Mesothelial cell of epicardium (in vitro differentiated cells): ENCODE measurements at regions not wholly inside any gene's neighbourhood (a gene's known extent, or its start where the extent isn't known, plus 50 kb on each side); places are given as distances from the start of the nearest gene placed in this dataset.

Source experiments
- DNase-seq, 2 experiments: peaks; one replicate each; pipeline ENCODE4 v3.0.0; 2021; ENCODE audit warnings: low spot score in 2 of 2; ENCODE audit not compliant: unreplicated experiment in 2 of 2
- H3K27ac Mint-ChIP-seq: 2 replicates; pipeline ENCODE4 v1.8.0; 2021; ENCODE audit warnings: mixed read lengths
- H3K27me3 Mint-ChIP-seq: 2 replicates; pipeline ENCODE4 v1.8.0; 2021; ENCODE audit warnings: low read depth, mixed read lengths
- H3K36me3 Mint-ChIP-seq: 2 replicates; pipeline ENCODE4 v1.8.0; 2021; ENCODE audit warnings: mixed read lengths
- H3K4me1 Mint-ChIP-seq: 2 replicates; pipeline ENCODE4 v1.8.0; 2021; ENCODE audit warnings: mixed read lengths
- H3K4me3 Mint-ChIP-seq: 2 replicates; pipeline ENCODE4 v1.8.0; 2021; ENCODE audit warnings: mild to moderate bottlenecking, moderate library complexity, mixed read lengths
- H3K9me3 Mint-ChIP-seq: 2 replicates; pipeline ENCODE4 v1.8.0; 2021; ENCODE audit warnings: mixed read lengths
- CTCF ChIP-seq: fragments of 200-600 bp; sonication (generic); IDR thresholded peaks from one replicate; pipeline ENCODE4 v1.5.0; 2021; ENCODE audit warnings: antibody characterized with exemption; ENCODE audit not compliant: unreplicated experiment

- TF ChIP-seq CTCF, result no peak
- H3K27me3 Mint-ChIP-seq, result no peaks in the 10 kb centered on the region
- peaks cover 9% of the 10 kb centered on the region for H3K4me1 Mint-ChIP-seq
- no peak overlapping the region for H3K4me3 Mint-ChIP-seq
- no peak for DNase-seq
- H3K9me3 Mint-ChIP-seq, result peaks cover 19% of the 10 kb centered on the region
- H3K36me3 Mint-ChIP-seq, result peaks cover 4% of the 10 kb centered on the region
- no peak overlapping the region for H3K27ac Mint-ChIP-seq
These were observed 1092.6 kb upstream of the SLC39A10 start for GRCh38 chr2:194564422-194564821.

GRCh38 chr2:194562329-194562728 is 1094.7 kb upstream of the SLC39A10 start:
- H3K27ac Mint-ChIP-seq, result no peak overlapping the region
- H3K9me3 Mint-ChIP-seq, result peaks cover 19% of the 10 kb centered on the region
- H3K36me3 Mint-ChIP-seq, result peaks cover 4% of the 10 kb centered on the region
- no peak overlapping the region for H3K4me3 Mint-ChIP-seq
- no peak for DNase-seq
- TF ChIP-seq CTCF, result no peak
- no peaks in the 10 kb centered on the region for H3K27me3 Mint-ChIP-seq
- H3K4me1 Mint-ChIP-seq, result peaks cover 9% of the 10 kb centered on the region

GRCh38 chr2:194559964-194560363 is 1097.1 kb upstream of the SLC39A10 start:
- DNase-seq, result no peak
- Mint-ChIP-seq H3K27me3 (no peaks in the 10 kb centered on the region), H3K9me3 (peaks cover 19% of the 10 kb centered on the region), H3K4me1 (peaks cover 15% of the 10 kb centered on the region), H3K27ac (no peak overlapping the region), H3K4me3 (no peak overlapping the region), H3K36me3 (peaks cover 4% of the 10 kb centered on the region)
- TF ChIP-seq CTCF, result no peak

GRCh38 chr2:194559523-194559922 is 1097.5 kb upstream of the SLC39A10 start:
- H3K9me3 Mint-ChIP-seq, result peaks cover 19% of the 10 kb centered on the region
- TF ChIP-seq CTCF, result no peak
- no peak overlapping the region for H3K4me3 Mint-ChIP-seq
- H3K4me1 Mint-ChIP-seq, result peaks cover 16% of the 10 kb centered on the region
- H3K36me3 Mint-ChIP-seq, result peaks cover 4% of the 10 kb centered on the region
- H3K27ac Mint-ChIP-seq, result no peak overlapping the region
- DNase-seq, result no peak
- H3K27me3 Mint-ChIP-seq, result no peaks in the 10 kb centered on the region

- peaks cover 4% of the 10 kb centered on the region for H3K36me3 Mint-ChIP-seq
- H3K4me3 Mint-ChIP-seq, result no peak overlapping the region
- DNase-seq, result no peak
- no peak overlapping the region for H3K27ac Mint-ChIP-seq
- H3K4me1 Mint-ChIP-seq, result peaks cover 13% of the 10 kb centered on the region
- H3K9me3 Mint-ChIP-seq, result peaks cover 19% of the 10 kb centered on the region
- no peaks in the 10 kb centered on the region for H3K27me3 Mint-ChIP-seq
- no peak for TF ChIP-seq CTCF
These were observed 1099.0 kb upstream of the SLC39A10 start for GRCh38 chr2:194557993-194558392.

- no peak overlapping the region for H3K4me3 Mint-ChIP-seq
- H3K27ac Mint-ChIP-seq, result no peak overlapping the region
- no peak for DNase-seq
- no peak for TF ChIP-seq CTCF
- H3K27me3 Mint-ChIP-seq, result no peaks in the 10 kb centered on the region
- peaks cover 4% of the 10 kb centered on the region for H3K36me3 Mint-ChIP-seq
- peaks cover 19% of the 10 kb centered on the region for H3K4me1 Mint-ChIP-seq
- peaks cover 13% of the 10 kb centered on the region for H3K9me3 Mint-ChIP-seq
These were observed 1100.4 kb upstream of the SLC39A10 start for GRCh38 chr2:194556629-194557028.
